H9 (cell line): ENCODE measurements at regions not wholly inside any gene's neighbourhood (a gene's known extent, or its start where the extent isn't known, plus 50 kb on each side); places are given as distances from the start of the nearest gene placed in this dataset.

Experiments
- DNase-seq: peaks from one replicate; pipeline ENCODE4 v3.0.0-alpha.2; 2017
- H2AFZ ChIP-seq: one replicate; pipeline ENCODE4 v1.6.1; 2013; ENCODE audit warnings: mild to moderate bottlenecking, low read length, control low read depth, moderate library complexity
- H2AK5ac ChIP-seq: 2 replicates; pipeline ENCODE4 v1.6.1; 2013; ENCODE audit warnings: low read length, control low read depth, mixed read lengths; ENCODE audit not compliant: insufficient read length
- H2BK120ac ChIP-seq: one replicate; pipeline ENCODE4 v1.6.1; 2013; ENCODE audit warnings: low read depth, mild to moderate bottlenecking, low read length, control low read depth, inconsistent platforms; ENCODE audit not compliant: poor library complexity, severe bottlenecking
- H2BK12ac ChIP-seq: 2 replicates; pipeline ENCODE4 v1.6.1; 2013; ENCODE audit warnings: low read length, control low read depth, mixed read lengths, low read depth; ENCODE audit not compliant: insufficient read length
- H2BK15ac ChIP-seq: 2 replicates; pipeline ENCODE4 v1.6.1; 2013; ENCODE audit warnings: low read depth, low read length, control low read depth
- H2BK20ac ChIP-seq: one replicate; pipeline ENCODE4 v1.6.1; 2013; ENCODE audit warnings: low read depth, mild to moderate bottlenecking, low read length, control low read depth, inconsistent platforms; ENCODE audit not compliant: poor library complexity, severe bottlenecking
- H2BK5ac ChIP-seq: 2 replicates; pipeline ENCODE4 v1.6.1; 2013; ENCODE audit warnings: low read length, control low read depth, mixed read lengths; ENCODE audit not compliant: insufficient read length
- H3K14ac ChIP-seq: 2 replicates; pipeline ENCODE4 v1.6.1; 2013; ENCODE audit warnings: low read length, control low read depth; ENCODE audit not compliant: insufficient read depth
- H3K18ac ChIP-seq: 2 replicates; pipeline ENCODE4 v1.6.1; 2013; ENCODE audit warnings: low read depth, mild to moderate bottlenecking, mixed read lengths, low read length, control low read depth; ENCODE audit not compliant: insufficient read length
- H3K23ac ChIP-seq: 2 replicates; pipeline ENCODE4 v1.6.1; 2013; ENCODE audit warnings: low read length, control low read depth, mixed read lengths, low read depth; ENCODE audit not compliant: insufficient read length
- H3K23me2 ChIP-seq: 2 replicates; pipeline ENCODE4 v1.6.1; 2013; ENCODE audit warnings: low read depth, mild to moderate bottlenecking, mixed read lengths, low read length, control low read depth; ENCODE audit not compliant: insufficient read length, poor library complexity, severe bottlenecking
- H3K27ac ChIP-seq: 2 replicates; pipeline ENCODE4 v1.5.1; 2013; ENCODE audit warnings: low read length, control low read depth, mixed read lengths, low read depth; ENCODE audit not compliant: insufficient read length
- H3K27me3 ChIP-seq: 2 replicates; pipeline ENCODE4 v1.6.1; 2013; ENCODE audit warnings: low read length, control low read depth, inconsistent platforms; ENCODE audit not compliant: insufficient read depth
- H3K4ac ChIP-seq: 2 replicates; pipeline ENCODE4 v1.6.1; 2013; ENCODE audit warnings: low read depth, mild to moderate bottlenecking, control low read depth, inconsistent platforms, low read length, moderate library complexity
- H3K4me1 ChIP-seq: 2 replicates; pipeline ENCODE4 v1.6.1; 2013; ENCODE audit warnings: low read length, control low read depth, inconsistent platforms; ENCODE audit not compliant: insufficient read depth
- H3K4me2 ChIP-seq: 2 replicates; pipeline ENCODE4 v1.6.1; 2013; ENCODE audit warnings: low read length, control low read depth, mixed read lengths; ENCODE audit not compliant: insufficient read length, insufficient read depth
- H3K56ac ChIP-seq: 2 replicates; pipeline ENCODE4 v1.6.1; 2013; ENCODE audit warnings: low read depth, mild to moderate bottlenecking, mixed read lengths, low read length, control low read depth; ENCODE audit not compliant: insufficient read length
- H3K79me1 ChIP-seq: 2 replicates; pipeline ENCODE4 v1.6.1; 2013; ENCODE audit warnings: low read depth, mild to moderate bottlenecking, moderate library complexity, low read length, control low read depth, inconsistent platforms; ENCODE audit not compliant: insufficient read depth, poor library complexity, severe bottlenecking
- H3K79me2 ChIP-seq: 2 replicates; pipeline ENCODE4 v1.6.1; 2013; ENCODE audit warnings: low read length, control low read depth, inconsistent platforms; ENCODE audit not compliant: insufficient read depth
- H3K9ac ChIP-seq: 2 replicates; pipeline ENCODE4 v1.6.1; 2013; ENCODE audit warnings: low read length, control low read depth, mixed read lengths; ENCODE audit not compliant: insufficient read length; ENCODE audit errors: extremely low read depth
- H3K9me3 ChIP-seq: one replicate; pipeline ENCODE4 v1.6.1; 2013; ENCODE audit warnings: low read depth, low read length, inconsistent platforms; ENCODE audit not compliant: control insufficient read depth
- H3T11ph ChIP-seq: one replicate; pipeline ENCODE4 v1.6.1; 2013; ENCODE audit warnings: mild to moderate bottlenecking, low read length, control low read depth, inconsistent platforms
- H4K20me1 ChIP-seq: one replicate; pipeline ENCODE4 v1.6.1; 2013; ENCODE audit not compliant: control insufficient read depth, insufficient read length, insufficient read depth
- H4K5ac ChIP-seq: 2 replicates; pipeline ENCODE4 v1.6.1; 2013; ENCODE audit warnings: low read depth, mild to moderate bottlenecking, mixed read lengths, low read length, control low read depth; ENCODE audit not compliant: insufficient read length
- H4K8ac ChIP-seq: replicated peaks from 2 replicates; pipeline ENCODE4 v1.6.1; 2013; ENCODE audit warnings: low read length, control low read depth, mixed read lengths, low read depth; ENCODE audit not compliant: insufficient read length
- H4K91ac ChIP-seq: 2 replicates; pipeline ENCODE4 v1.6.1; 2013; ENCODE audit warnings: low read depth, mild to moderate bottlenecking, moderate library complexity, mixed read lengths, low read length, control low read depth; ENCODE audit not compliant: insufficient read length
- H3K27ac Mint-ChIP-seq, 3 experiments: 2 replicates in 2 of 3; 3 replicates in 1 of 3; pipeline ENCODE4 v1.8.0; 2020 to 2021; ENCODE audit warnings: mixed read lengths in 3 of 3, mild to moderate bottlenecking in 1 of 3, moderate library complexity in 1 of 3
- H3K27me3 Mint-ChIP-seq: 2 replicates; pipeline ENCODE4 v1.8.0; 2021; ENCODE audit warnings: low read depth, mild to moderate bottlenecking, moderate library complexity, mixed read lengths
- H3K36me3 Mint-ChIP-seq, 3 experiments: 2 replicates in 2 of 3; 3 replicates in 1 of 3; pipeline ENCODE4 v1.8.0; 2020 to 2021; ENCODE audit warnings: low read depth in 3 of 3, mixed read lengths in 3 of 3; ENCODE audit not compliant: insufficient read depth in 1 of 3
- H3K4me1 Mint-ChIP-seq, 2 experiments: 2 replicates each; pipeline ENCODE4 v1.8.0; 2020; ENCODE audit warnings: mixed read lengths in 2 of 2
- H3K4me3 Mint-ChIP-seq, 2 experiments: 2 replicates in 1 of 2; 3 replicates in 1 of 2; pipeline ENCODE4 v1.8.0; 2020 to 2021; ENCODE audit warnings: mild to moderate bottlenecking in 2 of 2, mixed read lengths in 2 of 2, moderate library complexity in 1 of 2
- H3K9me3 Mint-ChIP-seq, 2 experiments: 2 replicates in 1 of 2; 3 replicates in 1 of 2; pipeline ENCODE4 v1.8.0; 2020; ENCODE audit warnings: mild to moderate bottlenecking in 2 of 2, mixed read lengths in 2 of 2, moderate library complexity in 1 of 2
- WGBS: extraction: QIAGEN DNeasy Blood & Tissue Kit; methylation state at CpG from one replicate; pipeline ENCODE4 v1.1.7; 2013; ENCODE audit warnings: missing lambda C conversion rate, low lambda C conversion rate, mixed read lengths; ENCODE audit not compliant: insufficient read length; ENCODE audit errors: extremely low coverage; 5-methylcytosine and 5-hydroxymethylcytosine counted together
- TF ChIP-seq, protein P1 (sequence below): fragments of 200-600 bp; sonication (generic); conservative IDR thresholded peaks from 3 replicates; pipeline ENCODE4 v1.8.0; 2021; ENCODE audit warnings: antibody characterized with exemption, mild to moderate bottlenecking

DNA sequence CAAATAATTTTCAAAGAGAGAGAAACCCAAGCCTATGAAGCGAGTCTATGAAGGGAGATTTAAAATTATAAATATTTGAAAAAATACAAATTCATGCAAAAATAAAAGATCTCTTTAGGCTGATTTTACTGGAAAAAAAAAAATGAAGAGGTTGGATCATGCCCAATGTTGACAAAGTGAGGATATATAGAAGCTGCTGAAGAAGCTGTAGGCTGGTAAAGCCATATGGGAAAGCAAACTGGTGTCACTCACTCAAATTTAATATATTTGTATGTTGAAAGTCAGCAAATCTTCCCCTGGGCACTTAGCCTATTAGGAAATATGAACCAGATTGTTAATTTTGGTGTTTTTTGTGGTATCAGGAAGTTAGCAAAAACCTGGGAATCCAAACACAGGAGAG lies 61.8 kb upstream of the BCHE start:
- Mint-ChIP-seq H3K36me3 (no peaks in the 10 kb centered on the region), H3K27me3 (no peaks in the 10 kb centered on the region), H3K4me3 (no peak overlapping the region), H3K4me1 (peaks cover 0 to 5% of the 10 kb centered on the region in 2 experiments; a peak in 2 of 4 replicates), H3K27ac (no peak overlapping the region), H3K9me3 (peaks cover 3 to 4% of the 10 kb centered on the region in 2 experiments; a peak in 3 of 5 replicates)
- Histone ChIP-seq H3K27ac (no peak overlapping the region), H3K9me3 (no peaks in the 10 kb centered on the region), H2AK5ac (no peak overlapping the region), H4K8ac (no peak overlapping the region), H2BK15ac (no peak overlapping the region), H3K56ac (no peak overlapping the region), H2BK5ac (no peak overlapping the region), H3K27me3 (no peaks in the 10 kb centered on the region), H3K4me2 (no peak overlapping the region), H4K5ac (no peak overlapping the region), H2AFZ (no peak overlapping the region), H4K20me1 (no peaks in the 10 kb centered on the region), H3K79me2 (no peaks in the 10 kb centered on the region), H4K91ac (no peak overlapping the region), H2BK20ac (no peak overlapping the region), H3K23me2 (no peaks in the 10 kb centered on the region), H2BK12ac (no peak overlapping the region), H3K4me1 (peaks cover 2% of the 10 kb centered on the region; the same call in 1 of the 2 replicates), H3K9ac (no peak overlapping the region), H3K18ac (no peak overlapping the region), H3K79me1 (no peaks in the 10 kb centered on the region), H3K4ac (no peak overlapping the region), H3K23ac (no peak overlapping the region), H3K14ac (no peak overlapping the region), H3T11ph (no peak overlapping the region), H2BK120ac (no peak overlapping the region)
- DNase-seq: no peak
- TF ChIP-seq, protein P1, sequence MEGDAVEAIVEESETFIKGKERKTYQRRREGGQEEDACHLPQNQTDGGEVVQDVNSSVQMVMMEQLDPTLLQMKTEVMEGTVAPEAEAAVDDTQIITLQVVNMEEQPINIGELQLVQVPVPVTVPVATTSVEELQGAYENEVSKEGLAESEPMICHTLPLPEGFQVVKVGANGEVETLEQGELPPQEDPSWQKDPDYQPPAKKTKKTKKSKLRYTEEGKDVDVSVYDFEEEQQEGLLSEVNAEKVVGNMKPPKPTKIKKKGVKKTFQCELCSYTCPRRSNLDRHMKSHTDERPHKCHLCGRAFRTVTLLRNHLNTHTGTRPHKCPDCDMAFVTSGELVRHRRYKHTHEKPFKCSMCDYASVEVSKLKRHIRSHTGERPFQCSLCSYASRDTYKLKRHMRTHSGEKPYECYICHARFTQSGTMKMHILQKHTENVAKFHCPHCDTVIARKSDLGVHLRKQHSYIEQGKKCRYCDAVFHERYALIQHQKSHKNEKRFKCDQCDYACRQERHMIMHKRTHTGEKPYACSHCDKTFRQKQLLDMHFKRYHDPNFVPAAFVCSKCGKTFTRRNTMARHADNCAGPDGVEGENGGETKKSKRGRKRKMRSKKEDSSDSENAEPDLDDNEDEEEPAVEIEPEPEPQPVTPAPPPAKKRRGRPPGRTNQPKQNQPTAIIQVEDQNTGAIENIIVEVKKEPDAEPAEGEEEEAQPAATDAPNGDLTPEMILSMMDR: no peak
- no CpG with 5 or more reads among the region's 1 CpG for WGBS
